ENCODE measurements at regions not wholly inside any gene's neighbourhood (a gene's known extent, or its start where the extent isn't known, plus 50 kb on each side); places are given as distances from the start of the nearest gene placed in this dataset.

DNA sequence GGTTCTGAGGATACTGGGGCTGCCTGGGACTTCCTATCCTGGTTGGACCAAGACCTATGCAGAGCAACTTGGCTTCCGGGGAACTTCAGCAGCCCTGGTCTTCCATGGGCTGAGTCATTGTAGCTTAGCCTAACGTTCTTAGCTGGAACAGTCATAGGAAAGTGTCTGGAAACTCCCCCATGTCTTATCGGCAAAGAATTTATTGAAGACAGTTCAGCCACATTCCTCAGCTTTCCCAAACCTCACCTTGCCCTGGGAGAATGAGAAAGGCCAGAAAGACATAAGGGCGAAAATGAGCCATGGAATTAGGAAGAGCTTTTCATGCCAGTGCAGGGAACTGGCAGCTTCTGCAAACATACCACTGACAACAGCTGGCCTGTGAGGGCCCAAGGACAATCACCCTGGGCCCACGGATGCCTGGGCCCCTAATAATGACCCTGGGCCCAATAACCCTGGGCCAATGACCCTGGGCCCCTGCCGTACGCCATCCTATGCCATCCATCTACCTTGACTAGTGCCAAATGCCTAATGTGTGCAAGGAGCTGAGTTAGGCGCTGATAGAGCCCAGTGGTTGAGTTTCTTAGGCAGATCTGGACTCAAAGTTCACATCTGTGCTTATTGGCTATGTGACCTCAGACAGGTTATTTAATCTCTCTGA, 114.4 kb upstream of the GADD45A start:
- TF ChIP-seq, protein P1, sequence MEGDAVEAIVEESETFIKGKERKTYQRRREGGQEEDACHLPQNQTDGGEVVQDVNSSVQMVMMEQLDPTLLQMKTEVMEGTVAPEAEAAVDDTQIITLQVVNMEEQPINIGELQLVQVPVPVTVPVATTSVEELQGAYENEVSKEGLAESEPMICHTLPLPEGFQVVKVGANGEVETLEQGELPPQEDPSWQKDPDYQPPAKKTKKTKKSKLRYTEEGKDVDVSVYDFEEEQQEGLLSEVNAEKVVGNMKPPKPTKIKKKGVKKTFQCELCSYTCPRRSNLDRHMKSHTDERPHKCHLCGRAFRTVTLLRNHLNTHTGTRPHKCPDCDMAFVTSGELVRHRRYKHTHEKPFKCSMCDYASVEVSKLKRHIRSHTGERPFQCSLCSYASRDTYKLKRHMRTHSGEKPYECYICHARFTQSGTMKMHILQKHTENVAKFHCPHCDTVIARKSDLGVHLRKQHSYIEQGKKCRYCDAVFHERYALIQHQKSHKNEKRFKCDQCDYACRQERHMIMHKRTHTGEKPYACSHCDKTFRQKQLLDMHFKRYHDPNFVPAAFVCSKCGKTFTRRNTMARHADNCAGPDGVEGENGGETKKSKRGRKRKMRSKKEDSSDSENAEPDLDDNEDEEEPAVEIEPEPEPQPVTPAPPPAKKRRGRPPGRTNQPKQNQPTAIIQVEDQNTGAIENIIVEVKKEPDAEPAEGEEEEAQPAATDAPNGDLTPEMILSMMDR (IDR thresholded peaks at IDR 0.05) = no peak
- TF ChIP-seq EZH2 (IDR thresholded peaks at IDR 0.05; ENCODE audit: borderline replicate concordance, insufficient read depth, low read depth, low read length, poor library complexity, severe bottlenecking) = no peak
